ENCODE measurements at regions not wholly inside any gene's neighbourhood (a gene's known extent, or its start where the extent isn't known, plus 50 kb on each side); places are given as distances from the start of the nearest gene placed in this dataset.

- TF ChIP-seq CTCF (IDR thresholded peaks at IDR 0.05) (no peak), POLR2A (IDR thresholded peaks at IDR 0.05) (no peak)
Observed at GRCh38 chr13:74922963-74923362, 559.0 kb downstream of the TBC1D4 start.
